ENCODE measurements at regions not wholly inside any gene's neighbourhood (a gene's known extent, or its start where the extent isn't known, plus 50 kb on each side); places are given as distances from the start of the nearest gene placed in this dataset.
A peak's percentile ranks its signal among the peaks of the same experiment; 100 is the strongest.

DNA sequence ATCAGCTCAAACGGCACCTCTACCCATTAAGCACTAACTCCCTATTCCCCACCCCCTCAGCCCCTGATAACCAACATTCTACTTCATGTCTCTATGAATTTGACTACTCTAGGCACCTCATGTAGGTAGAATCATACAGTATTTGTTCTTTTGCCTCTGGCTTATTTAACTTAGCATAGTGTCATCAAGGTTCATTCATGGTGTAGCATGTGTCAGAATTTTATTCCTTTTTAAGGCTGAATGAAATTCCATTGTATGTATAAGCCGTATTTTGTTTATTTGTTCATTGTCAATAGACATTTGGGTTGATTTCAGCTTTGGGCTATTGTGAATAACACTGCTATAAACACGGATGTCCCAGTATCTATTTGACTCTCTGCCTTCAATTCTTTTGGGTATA is 794.9 kb upstream of the SOX9 start:
- no peak overlapping the region for H3K4me2 ChIP-seq (ENCODE audit: control insufficient read depth, extremely low read depth, insufficient read depth, low read depth, low read length)
- H3K9me1 ChIP-seq (ENCODE audit: control insufficient read depth, extremely low read depth, insufficient read depth, low read length): no peaks in the 10 kb centered on the region
- no peak for FAIRE-seq
- no peaks in the 10 kb centered on the region for H3K79me2 ChIP-seq (ENCODE audit: control insufficient read depth, insufficient read depth, low read length)
- DNase-seq (ENCODE audit: low read depth, low spot score): no peak
- H3K4me3 ChIP-seq (ENCODE audit: control insufficient read depth in 2 of 3, extremely low read depth in 1 of 3, insufficient read depth in 2 of 3, low read depth in 1 of 3, low read length in 3 of 3): no peak overlapping the region
- H3K27ac ChIP-seq (ENCODE audit: control insufficient read depth, insufficient read depth, low read length): no peak overlapping the region
- H3K36me3 ChIP-seq (ENCODE audit: control insufficient read depth in 2 of 2, extremely low read depth in 1 of 2, insufficient read depth in 2 of 2, low read length in 2 of 2): no peaks in the 10 kb centered on the region
- dilution Hi-C loops (cut with MboI; ENCODE audit: extremely low pct_ligation_motif_present, low sequenced_read_pairs): no loop called here
- H3K9ac ChIP-seq (ENCODE audit: control insufficient read depth, extremely low read depth, insufficient read depth, low read length): no peak overlapping the region
- H2AFZ ChIP-seq (ENCODE audit: control insufficient read depth, low read length): no peak overlapping the region
- no peaks in the 10 kb centered on the region for H4K20me1 ChIP-seq (ENCODE audit: control insufficient read depth, extremely low read depth, insufficient read depth, low read length)
- H3K4me1 ChIP-seq (ENCODE audit: control insufficient read depth, extremely low read depth, insufficient read depth, low read length): peaks cover 15% of the 10 kb centered on the region
- H3K9me3 ChIP-seq (ENCODE audit: control insufficient read depth, low read depth, low read length): no peaks in the 10 kb centered on the region
- TF ChIP-seq, protein P1, sequence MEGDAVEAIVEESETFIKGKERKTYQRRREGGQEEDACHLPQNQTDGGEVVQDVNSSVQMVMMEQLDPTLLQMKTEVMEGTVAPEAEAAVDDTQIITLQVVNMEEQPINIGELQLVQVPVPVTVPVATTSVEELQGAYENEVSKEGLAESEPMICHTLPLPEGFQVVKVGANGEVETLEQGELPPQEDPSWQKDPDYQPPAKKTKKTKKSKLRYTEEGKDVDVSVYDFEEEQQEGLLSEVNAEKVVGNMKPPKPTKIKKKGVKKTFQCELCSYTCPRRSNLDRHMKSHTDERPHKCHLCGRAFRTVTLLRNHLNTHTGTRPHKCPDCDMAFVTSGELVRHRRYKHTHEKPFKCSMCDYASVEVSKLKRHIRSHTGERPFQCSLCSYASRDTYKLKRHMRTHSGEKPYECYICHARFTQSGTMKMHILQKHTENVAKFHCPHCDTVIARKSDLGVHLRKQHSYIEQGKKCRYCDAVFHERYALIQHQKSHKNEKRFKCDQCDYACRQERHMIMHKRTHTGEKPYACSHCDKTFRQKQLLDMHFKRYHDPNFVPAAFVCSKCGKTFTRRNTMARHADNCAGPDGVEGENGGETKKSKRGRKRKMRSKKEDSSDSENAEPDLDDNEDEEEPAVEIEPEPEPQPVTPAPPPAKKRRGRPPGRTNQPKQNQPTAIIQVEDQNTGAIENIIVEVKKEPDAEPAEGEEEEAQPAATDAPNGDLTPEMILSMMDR (optimal IDR thresholded peaks at IDR 0.05 in 1 of 3, IDR thresholded peaks at IDR 0.05 in 1 of 3, conservative IDR thresholded peaks at IDR 0.05 in 1 of 3; ENCODE audit: extremely low read depth in 1 of 3, insufficient read depth in 2 of 3, low read length in 3 of 3): no peak
- no peak for TF ChIP-seq EZH2 (IDR thresholded peaks at IDR 0.05; ENCODE audit: low read length)
- H3K27me3 ChIP-seq (ENCODE audit: control insufficient read depth, extremely low read depth, insufficient read depth, low read length): no peaks in the 10 kb centered on the region

DNA sequence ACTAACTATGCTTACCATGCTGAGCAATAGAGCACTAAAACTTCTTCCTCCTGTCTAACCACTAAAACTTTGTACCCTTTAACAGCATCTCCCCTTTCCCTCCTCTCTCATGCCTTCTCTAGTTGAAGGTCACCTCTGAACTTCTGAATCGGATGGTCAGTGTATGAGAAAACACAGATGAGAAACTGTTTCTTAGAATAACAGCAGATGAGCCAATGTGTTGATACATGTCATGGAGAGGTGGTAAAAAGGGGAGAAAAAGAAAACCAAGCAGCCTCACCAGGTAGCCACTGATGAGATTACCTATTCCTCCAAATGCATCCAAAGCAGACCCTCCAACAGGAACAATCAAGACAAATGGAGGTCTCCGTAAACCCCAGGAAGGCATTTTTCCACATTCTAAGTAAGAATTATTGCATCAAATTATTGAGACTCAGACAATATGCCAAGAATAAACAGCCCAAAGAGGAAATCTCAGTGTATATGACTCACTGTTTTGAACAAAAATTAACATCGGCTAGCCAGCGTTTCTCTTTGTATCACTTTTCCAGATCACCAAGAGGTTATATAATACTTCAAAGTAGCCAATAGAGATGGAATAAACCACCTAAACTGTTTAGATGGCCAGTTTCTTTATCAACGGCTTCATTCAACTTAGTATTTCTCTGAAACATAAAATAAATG is 793.3 kb upstream of the SOX9 start:
- no peaks in the 10 kb centered on the region for H3K27me3 ChIP-seq (ENCODE audit: control insufficient read depth, extremely low read depth, insufficient read depth, low read length)
- H3K36me3 ChIP-seq (ENCODE audit: control insufficient read depth in 2 of 2, extremely low read depth in 1 of 2, insufficient read depth in 2 of 2, low read length in 2 of 2): no peaks in the 10 kb centered on the region
- peak; percentile 71 for FAIRE-seq
- no peak overlapping the region for H3K9ac ChIP-seq (ENCODE audit: control insufficient read depth, extremely low read depth, insufficient read depth, low read length)
- H3K4me2 ChIP-seq (ENCODE audit: control insufficient read depth, extremely low read depth, insufficient read depth, low read depth, low read length): peak overlapping the region; percentile 71
- dilution Hi-C loops (cut with MboI; ENCODE audit: extremely low pct_ligation_motif_present, low sequenced_read_pairs): no loop called here
- H3K4me1 ChIP-seq (ENCODE audit: control insufficient read depth, extremely low read depth, insufficient read depth, low read length): peaks cover 15% of the 10 kb centered on the region
- H3K4me3 ChIP-seq (ENCODE audit: control insufficient read depth in 2 of 3, extremely low read depth in 1 of 3, insufficient read depth in 2 of 3, low read depth in 1 of 3, low read length in 3 of 3): peak overlapping the region in 1 of 3 experiments; percentile 8
- H3K79me2 ChIP-seq (ENCODE audit: control insufficient read depth, insufficient read depth, low read length): no peaks in the 10 kb centered on the region
- no peaks in the 10 kb centered on the region for H3K9me3 ChIP-seq (ENCODE audit: control insufficient read depth, low read depth, low read length)
- H3K9me1 ChIP-seq (ENCODE audit: control insufficient read depth, extremely low read depth, insufficient read depth, low read length): no peaks in the 10 kb centered on the region
- DNase-seq (ENCODE audit: low read depth, low spot score): no peak
- no peak overlapping the region for H3K27ac ChIP-seq (ENCODE audit: control insufficient read depth, insufficient read depth, low read length)
- TF ChIP-seq, protein P1 (optimal IDR thresholded peaks at IDR 0.05 in 1 of 3, IDR thresholded peaks at IDR 0.05 in 1 of 3, conservative IDR thresholded peaks at IDR 0.05 in 1 of 3; ENCODE audit: extremely low read depth in 1 of 3, insufficient read depth in 2 of 3, low read length in 3 of 3): no peak
- no peak for TF ChIP-seq EZH2 (IDR thresholded peaks at IDR 0.05; ENCODE audit: low read length)
- no peaks in the 10 kb centered on the region for H4K20me1 ChIP-seq (ENCODE audit: control insufficient read depth, extremely low read depth, insufficient read depth, low read length)
- peak overlapping the region; percentile 0 for H2AFZ ChIP-seq (ENCODE audit: control insufficient read depth, low read length)

Data from keratinocyte (primary cell).